WTC11 (cell line): ENCODE measurements at regions not wholly inside any gene's neighbourhood (a gene's known extent, or its start where the extent isn't known, plus 50 kb on each side); places are given as distances from the start of the nearest gene placed in this dataset.

Experiments used
- ATAC-seq: fragments of 200-7000 bp; cut with Tn5 transposase; 2 replicates; pipeline ENCODE4 v1.10.0; 2021; ENCODE audit warnings: mild to moderate bottlenecking, moderate library complexity
- CTCF ChIA-PET: fragments of 300-600 bp; sonication (Branson Sonifier 250); formaldehyde crosslinking; loops from one replicate; lab custom pipeline; 2021; ENCODE audit warnings: antibody characterized with exemption; lab: Charles Lee
- POLR2A ChIA-PET: fragments of 350-600 bp; sonication (Branson Sonifier 250); formaldehyde crosslinking; loops from one replicate; lab custom pipeline; 2021; ENCODE audit warnings: antibody characterized with exemption; lab: Charles Lee
- DNase-seq: peaks from one replicate; pipeline ENCODE4 v3.0.0; 2021; ENCODE audit warnings: low spot score
- H3K27ac Mint-ChIP-seq: 2 replicates; pipeline ENCODE4 v1.8.0; 2021; ENCODE audit warnings: mixed read lengths
- H3K27me3 Mint-ChIP-seq: 2 replicates; pipeline ENCODE4 v1.8.0; 2021; ENCODE audit warnings: low read depth, mild to moderate bottlenecking, moderate library complexity, mixed read lengths
- H3K36me3 Mint-ChIP-seq: 2 replicates; pipeline ENCODE4 v1.8.0; 2021; ENCODE audit warnings: mixed read lengths
- H3K4me1 Mint-ChIP-seq: 2 replicates; pipeline ENCODE4 v1.8.0; 2022; ENCODE audit warnings: mixed read lengths
- H3K4me3 Mint-ChIP-seq: 2 replicates; pipeline ENCODE4 v1.8.0; 2021; ENCODE audit warnings: mild to moderate bottlenecking, moderate library complexity, mixed read lengths
- H3K9me3 Mint-ChIP-seq: 2 replicates; pipeline ENCODE4 v1.8.0; 2021; ENCODE audit warnings: mixed read lengths
- ATF1 ChIP-seq: sonication (generic); formaldehyde crosslinking; IDR thresholded peaks from 2 replicates; pipeline ENCODE4 v1.8.1; 2023; ENCODE audit warnings: mild to moderate bottlenecking, moderate library complexity, missing genetic modification reagents
- ATF3 ChIP-seq: sonication (generic); formaldehyde crosslinking; conservative IDR thresholded peaks from 2 replicates; pipeline ENCODE4 v1.8.1; 2022; ENCODE audit warnings: mild to moderate bottlenecking, missing genetic modification reagents
- E2F4 ChIP-seq: sonication (generic); formaldehyde crosslinking; IDR thresholded peaks from 2 replicates; pipeline ENCODE4 v1.8.1; 2022; ENCODE audit warnings: low read depth, mild to moderate bottlenecking, moderate library complexity, missing genetic modification reagents, borderline replicate concordance
- ELF4 ChIP-seq: sonication (generic); formaldehyde crosslinking; IDR thresholded peaks from 2 replicates; pipeline ENCODE4 v1.8.1; 2022; ENCODE audit warnings: low read depth, mild to moderate bottlenecking, moderate library complexity, missing genetic modification reagents
- ESRRA ChIP-seq: sonication (generic); formaldehyde crosslinking; IDR thresholded peaks from 2 replicates; pipeline ENCODE4 v1.8.1; 2022; ENCODE audit warnings: mild to moderate bottlenecking, missing genetic modification reagents, borderline replicate concordance
- HMGA2 ChIP-seq: fragments of 250-450 bp; sonication (Bioruptor Pico); IDR thresholded peaks from 2 replicates; pipeline ENCODE4 v1.4.0; 2021; ENCODE audit warnings: mild to moderate bottlenecking, moderate library complexity
- PRDM15 ChIP-seq: sonication (generic); formaldehyde crosslinking; IDR thresholded peaks from 2 replicates; pipeline ENCODE4 v1.8.0; 2022; ENCODE audit warnings: missing genetic modification reagents
- RORB ChIP-seq: fragments of 250-450 bp; sonication (Bioruptor Pico); IDR thresholded peaks from 2 replicates; pipeline ENCODE4 v1.9.0; 2021; ENCODE audit warnings: mild to moderate bottlenecking
- SMAD3 ChIP-seq: sonication (generic); formaldehyde crosslinking; IDR thresholded peaks from 2 replicates; pipeline ENCODE4 v1.8.0; 2022; ENCODE audit warnings: missing genetic modification reagents, mild to moderate bottlenecking, borderline replicate concordance
- TEAD4 ChIP-seq: sonication (generic); formaldehyde crosslinking; IDR thresholded peaks from 2 replicates; pipeline ENCODE4 v1.8.0; 2022; ENCODE audit warnings: mild to moderate bottlenecking, missing genetic modification reagents
- ZBTB21 ChIP-seq: sonication (generic); formaldehyde crosslinking; IDR thresholded peaks from 2 replicates; pipeline ENCODE4 v1.8.1; 2023; ENCODE audit warnings: mild to moderate bottlenecking, missing genetic modification reagents, borderline replicate concordance
- ZNF232 ChIP-seq: sonication (generic); formaldehyde crosslinking; IDR thresholded peaks from 2 replicates; pipeline ENCODE4 v1.8.0; 2022; ENCODE audit warnings: mild to moderate bottlenecking, missing genetic modification reagents
- ZNF281 ChIP-seq: sonication (generic); formaldehyde crosslinking; IDR thresholded peaks from 2 replicates; pipeline ENCODE4 v1.8.0; 2023; ENCODE audit warnings: mild to moderate bottlenecking, missing genetic modification reagents
- ZNF671 ChIP-seq: fragments of 250-450 bp; sonication (Bioruptor Pico); IDR thresholded peaks from 2 replicates; pipeline ENCODE4 v1.8.0; 2021; ENCODE audit warnings: mild to moderate bottlenecking
- TF ChIP-seq, protein P1 (sequence below): sonication (generic); formaldehyde crosslinking; IDR thresholded peaks from 2 replicates; pipeline ENCODE4 v1.8.1; 2023; ENCODE audit warnings: mild to moderate bottlenecking, missing genetic modification reagents
- TF ChIP-seq, protein P2 (sequence below): sonication (generic); formaldehyde crosslinking; conservative IDR thresholded peaks from 2 replicates; pipeline ENCODE4 v1.8.1; 2023; ENCODE audit warnings: mild to moderate bottlenecking, low read depth, missing genetic modification reagents, moderate library complexity
- TF ChIP-seq, protein P3 (sequence below): sonication (generic); formaldehyde crosslinking; IDR thresholded peaks from 2 replicates; pipeline ENCODE4 v1.8.1; 2023; ENCODE audit warnings: mild to moderate bottlenecking, missing genetic modification reagents, moderate library complexity

DNA sequence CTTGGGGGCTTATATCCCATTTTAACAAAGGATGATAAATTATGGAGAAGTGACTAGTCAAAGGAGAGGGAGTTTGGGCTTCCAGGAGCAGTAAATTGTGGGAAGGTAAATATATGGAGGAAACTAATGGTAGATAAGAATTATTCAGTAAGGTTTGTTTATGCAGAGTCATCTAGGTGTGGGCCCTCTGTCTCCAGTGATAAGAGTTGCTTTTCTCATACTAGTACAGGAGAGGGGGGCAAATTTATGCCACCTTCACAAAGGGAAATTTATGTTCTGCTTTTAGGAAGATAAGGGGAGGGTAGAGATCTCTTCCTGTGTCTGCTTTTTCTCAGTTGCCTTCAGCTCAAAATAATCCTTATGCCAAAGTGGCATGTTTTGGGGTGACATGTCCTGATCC is 383.7 kb upstream of the PPP2R3A start:
- ATAC-seq (no peak), DNase-seq (no peak)
- ChIA-PET CTCF (no interaction called here), POLR2A (no interaction called here)
- TF ChIP-seq HMGA2 (CRISPR knock-in tag) (no peak), SMAD3 (CRISPR knock-in tag) (no peak), ATF3 (CRISPR knock-in tag) (no peak), TEAD4 (CRISPR knock-in tag) (no peak), RORB (CRISPR knock-in tag) (no peak), ZNF671 (no peak), PRDM15 (CRISPR knock-in tag) (no peak), ELF4 (CRISPR knock-in tag) (no peak), ZNF232 (no peak), ZBTB21 (CRISPR knock-in tag) (no peak), ESRRA (CRISPR knock-in tag) (no peak), E2F4 (no peak), ATF1 (CRISPR knock-in tag) (no peak), ZNF281 (CRISPR knock-in tag) (no peak)
- TF ChIP-seq, protein P1, sequence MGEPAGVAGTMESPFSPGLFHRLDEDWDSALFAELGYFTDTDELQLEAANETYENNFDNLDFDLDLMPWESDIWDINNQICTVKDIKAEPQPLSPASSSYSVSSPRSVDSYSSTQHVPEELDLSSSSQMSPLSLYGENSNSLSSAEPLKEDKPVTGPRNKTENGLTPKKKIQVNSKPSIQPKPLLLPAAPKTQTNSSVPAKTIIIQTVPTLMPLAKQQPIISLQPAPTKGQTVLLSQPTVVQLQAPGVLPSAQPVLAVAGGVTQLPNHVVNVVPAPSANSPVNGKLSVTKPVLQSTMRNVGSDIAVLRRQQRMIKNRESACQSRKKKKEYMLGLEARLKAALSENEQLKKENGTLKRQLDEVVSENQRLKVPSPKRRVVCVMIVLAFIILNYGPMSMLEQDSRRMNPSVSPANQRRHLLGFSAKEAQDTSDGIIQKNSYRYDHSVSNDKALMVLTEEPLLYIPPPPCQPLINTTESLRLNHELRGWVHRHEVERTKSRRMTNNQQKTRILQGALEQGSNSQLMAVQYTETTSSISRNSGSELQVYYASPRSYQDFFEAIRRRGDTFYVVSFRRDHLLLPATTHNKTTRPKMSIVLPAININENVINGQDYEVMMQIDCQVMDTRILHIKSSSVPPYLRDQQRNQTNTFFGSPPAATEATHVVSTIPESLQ (CRISPR knock-in tag) = no peak
- TF ChIP-seq, protein P2, sequence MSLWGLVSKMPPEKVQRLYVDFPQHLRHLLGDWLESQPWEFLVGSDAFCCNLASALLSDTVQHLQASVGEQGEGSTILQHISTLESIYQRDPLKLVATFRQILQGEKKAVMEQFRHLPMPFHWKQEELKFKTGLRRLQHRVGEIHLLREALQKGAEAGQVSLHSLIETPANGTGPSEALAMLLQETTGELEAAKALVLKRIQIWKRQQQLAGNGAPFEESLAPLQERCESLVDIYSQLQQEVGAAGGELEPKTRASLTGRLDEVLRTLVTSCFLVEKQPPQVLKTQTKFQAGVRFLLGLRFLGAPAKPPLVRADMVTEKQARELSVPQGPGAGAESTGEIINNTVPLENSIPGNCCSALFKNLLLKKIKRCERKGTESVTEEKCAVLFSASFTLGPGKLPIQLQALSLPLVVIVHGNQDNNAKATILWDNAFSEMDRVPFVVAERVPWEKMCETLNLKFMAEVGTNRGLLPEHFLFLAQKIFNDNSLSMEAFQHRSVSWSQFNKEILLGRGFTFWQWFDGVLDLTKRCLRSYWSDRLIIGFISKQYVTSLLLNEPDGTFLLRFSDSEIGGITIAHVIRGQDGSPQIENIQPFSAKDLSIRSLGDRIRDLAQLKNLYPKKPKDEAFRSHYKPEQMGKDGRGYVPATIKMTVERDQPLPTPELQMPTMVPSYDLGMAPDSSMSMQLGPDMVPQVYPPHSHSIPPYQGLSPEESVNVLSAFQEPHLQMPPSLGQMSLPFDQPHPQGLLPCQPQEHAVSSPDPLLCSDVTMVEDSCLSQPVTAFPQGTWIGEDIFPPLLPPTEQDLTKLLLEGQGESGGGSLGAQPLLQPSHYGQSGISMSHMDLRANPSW (CRISPR knock-in tag) = no peak
- TF ChIP-seq, protein P3, sequence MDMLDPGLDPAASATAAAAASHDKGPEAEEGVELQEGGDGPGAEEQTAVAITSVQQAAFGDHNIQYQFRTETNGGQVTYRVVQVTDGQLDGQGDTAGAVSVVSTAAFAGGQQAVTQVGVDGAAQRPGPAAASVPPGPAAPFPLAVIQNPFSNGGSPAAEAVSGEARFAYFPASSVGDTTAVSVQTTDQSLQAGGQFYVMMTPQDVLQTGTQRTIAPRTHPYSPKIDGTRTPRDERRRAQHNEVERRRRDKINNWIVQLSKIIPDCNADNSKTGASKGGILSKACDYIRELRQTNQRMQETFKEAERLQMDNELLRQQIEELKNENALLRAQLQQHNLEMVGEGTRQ = no peak
- Mint-ChIP-seq H3K4me3 (no peak overlapping the region), H3K27ac (no peak overlapping the region), H3K36me3 (peaks cover 32% of the 10 kb centered on the region), H3K9me3 (peaks cover 39% of the 10 kb centered on the region), H3K27me3 (peaks cover 9% of the 10 kb centered on the region; the same call in 1 of the 2 replicates), H3K4me1 (peaks cover 24% of the 10 kb centered on the region)
